HL-60 (cell line): ENCODE measurements at regions not wholly inside any gene's neighbourhood (a gene's known extent, or its start where the extent isn't known, plus 50 kb on each side); places are given as distances from the start of the nearest gene placed in this dataset.

Experiments
- CTCF ChIP-seq: IDR thresholded peaks from one replicate; pipeline ENCODE4 v1.5.1; 2011; ENCODE audit warnings: low read length, control low read depth, inconsistent platforms; ENCODE audit not compliant: insufficient read depth
- GABPA ChIP-seq: IDR thresholded peaks from 2 replicates; pipeline ENCODE4 v1.6.1; 2012; ENCODE audit warnings: low read depth
- POLR2AphosphoS5 ChIP-seq: IDR thresholded peaks from 2 replicates; pipeline ENCODE4 v1.6.1; 2012; ENCODE audit warnings: low read depth
- SPI1 ChIP-seq: IDR thresholded peaks from 2 replicates; pipeline ENCODE4 v1.6.1; 2012; ENCODE audit warnings: low read depth, mild to moderate bottlenecking, borderline replicate concordance

GRCh38 chr3:194029846-194030245, 106.1 kb upstream of the HES1 start:
- TF ChIP-seq CTCF: no peak
- no peak for TF ChIP-seq POLR2AphosphoS5
- no peak for TF ChIP-seq GABPA
- no peak for TF ChIP-seq SPI1
